Erythroblast (primary cell): ENCODE measurements at regions not wholly inside any gene's neighbourhood (a gene's known extent, or its start where the extent isn't known, plus 50 kb on each side); places are given as distances from the start of the nearest gene placed in this dataset.

Source experiments
- GATA1 ChIP-seq: IDR thresholded peaks from 2 replicates; pipeline ENCODE4 v1.6.1; 2011; ENCODE audit warnings: low read depth, mild to moderate bottlenecking, control low read depth, low read length, moderate library complexity
- POLR2A ChIP-seq: IDR thresholded peaks from 2 replicates; pipeline ENCODE4 v1.6.1; 2011; ENCODE audit warnings: mild to moderate bottlenecking, low read length

DNA sequence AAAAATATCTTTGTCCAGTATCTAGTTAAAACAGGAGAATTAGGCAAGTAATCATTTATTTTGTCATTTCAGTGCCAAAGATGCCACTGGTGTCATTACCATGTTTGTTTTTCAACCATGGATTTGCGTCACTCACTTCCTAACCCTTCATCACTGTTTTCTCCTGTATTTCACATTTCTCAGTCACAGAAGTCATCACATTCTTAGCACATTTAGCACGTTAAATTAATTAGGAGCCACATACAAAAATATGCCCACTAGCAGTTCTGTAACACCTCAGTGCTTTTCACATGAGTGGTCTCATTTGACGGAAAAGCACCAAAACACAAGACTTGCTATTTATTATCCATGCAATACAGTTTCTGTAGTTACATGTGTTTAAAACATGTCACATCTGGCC lies 546.0 kb downstream of the METTL15 start:
- TF ChIP-seq POLR2A (no peak), GATA1 (no peak)
